Adrenal gland (tissue), 9 donors: ENCODE measurements at regions not wholly inside any gene's neighbourhood (a gene's known extent, or its start where the extent isn't known, plus 50 kb on each side); places are given as distances from the start of the nearest gene placed in this dataset.

ENCODE experiments used
- DNase-seq, 7 donors: peaks; one replicate each; pipeline ENCODE4 v3.0.0-alpha.2; 2019 to 2020
- H3K27ac ChIP-seq, 5 donors: fragments of 200-600 bp; sonication (generic) in 4 of 5; 1 replicate in 3 of 5; 2 replicates in 2 of 5; pipeline versions ENCODE4 v1.5.1 to v1.8.0; 2016 to 2020; ENCODE audit warnings: mild to moderate bottlenecking in 1 of 5
- H3K27me3 ChIP-seq: fragments of 200-600 bp; 2 replicates; pipeline ENCODE4 v1.8.0; 2021
- H3K36me3 ChIP-seq, 2 donors: fragments of 200-600 bp; replicated peaks in 1 of 2; 1 replicate in 1 of 2; 2 replicates in 1 of 2; pipeline versions ENCODE4 v1.5.1 to v1.8.0; 2018 to 2022
- H3K4me1 ChIP-seq, 2 donors: fragments of 200-600 bp; replicated peaks in 1 of 2; 1 replicate in 1 of 2; 2 replicates in 1 of 2; pipeline versions ENCODE4 v1.5.1 to v1.8.0; 2018 to 2021
- H3K4me3 ChIP-seq, 4 donors: fragments of 200-600 bp; sonication (generic) in 3 of 4; one replicate each; pipeline ENCODE4 v1.5.1; 2016 to 2018
- H3K9me3 ChIP-seq, 3 donors: fragments of 200-600 bp; sonication (generic) in 1 of 3; replicated peaks in 1 of 3; 1 replicate in 2 of 3; 2 replicates in 1 of 3; pipeline versions ENCODE4 v1.5.1 to v1.8.0; 2016 to 2021
- POLR2A ChIP-seq, 2 donors: fragments of 450-650 bp; IDR thresholded peaks; one replicate each; pipeline ENCODE4 v1.6.1; 2017; ENCODE audit warnings: antibody characterized with exemption in 2 of 2, mild to moderate bottlenecking in 2 of 2, moderate library complexity in 1 of 2
- WGBS, 4 donors: extraction: QIAGEN DNeasy Blood & Tissue Kit in 2 of 4; methylation state at CpG; one replicate each; pipeline versions ENCODE4 v1.1.5 to v1.1.7; 2013 to 2017; 5-methylcytosine and 5-hydroxymethylcytosine counted together
- intact Hi-C, 2 donors: fragments of 100-400 bp; cut with DNase I; formaldehyde crosslinking; loops; one replicate each; pipeline versions ENCODE4 v1.14.1 to v1.15.0; 2022 to 2023
- TF ChIP-seq, protein P1 (sequence below), 6 experiments: fragments of 450-650 bp in 4 of 6; fragments of 200-600 bp in 2 of 6; sonication (generic) in 1 of 6; IDR thresholded peaks; 1 replicate in 5 of 6; 2 replicates in 1 of 6; pipeline versions ENCODE4 v1.5.1 to v1.8.0; 2016 to 2021; ENCODE audit warnings: antibody characterized with exemption in 6 of 6, mild to moderate bottlenecking in 2 of 6, moderate library complexity in 1 of 6
- donor health status: healthy with polysubstance abuse.
- donor health status: Bipolar disorder and iron deficiency.
- donor health status: DM: yes; HTN: yes; CAD: no.
- donor health status: DM: no; HTN: no; CAD: no.
- donor health status: DM: no; HTN: no; CAD: no.

DNA sequence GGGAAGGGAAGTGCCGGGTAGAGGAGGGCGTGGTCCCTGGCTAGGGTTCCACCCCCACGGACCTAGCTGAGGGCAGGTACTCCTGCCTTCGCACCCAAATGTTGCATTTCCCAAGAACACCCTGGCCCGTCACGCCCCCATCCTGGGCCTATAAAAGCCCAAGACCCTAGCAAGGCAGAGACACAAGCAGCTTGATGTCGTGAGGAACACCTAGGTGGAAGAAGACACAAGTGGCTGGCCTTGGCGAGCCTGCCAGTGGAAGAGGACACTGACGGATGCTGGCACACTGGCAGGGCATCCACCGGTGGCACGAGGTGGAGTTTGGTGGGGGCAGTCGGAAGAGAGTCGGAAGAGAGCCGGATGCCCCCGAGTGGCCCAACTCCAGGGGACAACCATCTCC is 244.8 kb upstream of the CTSO start:
- Histone ChIP-seq H3K4me3 (no peak overlapping the region), H3K27me3 (no peaks in the 10 kb centered on the region), H3K27ac (no peak overlapping the region), H3K4me1 (no peaks in the 10 kb centered on the region), H3K9me3 (no peaks in the 10 kb centered on the region), H3K36me3 (no peaks in the 10 kb centered on the region)
- TF ChIP-seq, protein P1, sequence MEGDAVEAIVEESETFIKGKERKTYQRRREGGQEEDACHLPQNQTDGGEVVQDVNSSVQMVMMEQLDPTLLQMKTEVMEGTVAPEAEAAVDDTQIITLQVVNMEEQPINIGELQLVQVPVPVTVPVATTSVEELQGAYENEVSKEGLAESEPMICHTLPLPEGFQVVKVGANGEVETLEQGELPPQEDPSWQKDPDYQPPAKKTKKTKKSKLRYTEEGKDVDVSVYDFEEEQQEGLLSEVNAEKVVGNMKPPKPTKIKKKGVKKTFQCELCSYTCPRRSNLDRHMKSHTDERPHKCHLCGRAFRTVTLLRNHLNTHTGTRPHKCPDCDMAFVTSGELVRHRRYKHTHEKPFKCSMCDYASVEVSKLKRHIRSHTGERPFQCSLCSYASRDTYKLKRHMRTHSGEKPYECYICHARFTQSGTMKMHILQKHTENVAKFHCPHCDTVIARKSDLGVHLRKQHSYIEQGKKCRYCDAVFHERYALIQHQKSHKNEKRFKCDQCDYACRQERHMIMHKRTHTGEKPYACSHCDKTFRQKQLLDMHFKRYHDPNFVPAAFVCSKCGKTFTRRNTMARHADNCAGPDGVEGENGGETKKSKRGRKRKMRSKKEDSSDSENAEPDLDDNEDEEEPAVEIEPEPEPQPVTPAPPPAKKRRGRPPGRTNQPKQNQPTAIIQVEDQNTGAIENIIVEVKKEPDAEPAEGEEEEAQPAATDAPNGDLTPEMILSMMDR (IDR thresholded peaks at IDR 0.05) = no peak
- TF ChIP-seq POLR2A (IDR thresholded peaks at IDR 0.05) = no peak
- 85 to 88% (median 86%) methylated on average over 13 to 15 of the region's 15 CpGs for WGBS, 4 donors
- intact Hi-C loops = no loop called here
- DNase-seq = no peak

GRCh38 chr4:156197216-156197615 is 243.6 kb upstream of the CTSO start:
- intact Hi-C loops = no loop called here
- H3K27ac ChIP-seq = no peak overlapping the region
- no peak for DNase-seq
- no peaks in the 10 kb centered on the region for H3K4me1 ChIP-seq
- TF ChIP-seq POLR2A (IDR thresholded peaks at IDR 0.05) = no peak
- TF ChIP-seq, protein P1 (IDR thresholded peaks at IDR 0.05) = no peak
- 79 to 83% (median 80%) methylated on average over 8 of the region's 8 CpGs for WGBS, 4 donors
- H3K4me3 ChIP-seq = no peak overlapping the region
- H3K36me3 ChIP-seq = no peaks in the 10 kb centered on the region
- H3K27me3 ChIP-seq = no peaks in the 10 kb centered on the region
- no peaks in the 10 kb centered on the region for H3K9me3 ChIP-seq

DNA sequence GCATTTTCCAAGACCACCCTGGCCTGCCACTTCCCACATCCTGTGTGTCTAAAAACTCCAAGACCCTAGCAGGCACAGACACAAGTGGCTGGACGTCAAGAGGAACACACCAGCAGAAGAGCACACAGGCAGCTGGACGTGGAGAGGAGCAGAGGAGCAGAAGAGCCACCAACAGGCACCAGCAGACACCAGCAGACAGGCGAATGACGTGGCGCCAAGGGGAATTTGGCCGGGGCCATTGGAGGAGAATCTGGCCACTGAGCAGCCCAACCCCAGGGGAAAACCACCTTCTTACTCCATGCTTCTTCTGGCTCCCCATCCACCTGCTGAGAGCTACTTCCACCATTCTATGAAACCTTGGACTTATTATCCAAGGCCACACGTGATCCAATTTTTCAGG is 243.1 kb upstream of the CTSO start:
- Histone ChIP-seq H3K36me3 (no peaks in the 10 kb centered on the region), H3K9me3 (no peaks in the 10 kb centered on the region), H3K4me3 (no peak overlapping the region), H3K27me3 (no peaks in the 10 kb centered on the region), H3K27ac (no peak overlapping the region), H3K4me1 (no peaks in the 10 kb centered on the region)
- intact Hi-C loops = no loop called here
- DNase-seq = no peak
- WGBS, 4 donors = 79 to 87% (median 82%) methylated on average over 7 of the region's 7 CpGs
- TF ChIP-seq POLR2A (IDR thresholded peaks at IDR 0.05) = no peak
- TF ChIP-seq, protein P1 (IDR thresholded peaks at IDR 0.05) = no peak

DNA sequence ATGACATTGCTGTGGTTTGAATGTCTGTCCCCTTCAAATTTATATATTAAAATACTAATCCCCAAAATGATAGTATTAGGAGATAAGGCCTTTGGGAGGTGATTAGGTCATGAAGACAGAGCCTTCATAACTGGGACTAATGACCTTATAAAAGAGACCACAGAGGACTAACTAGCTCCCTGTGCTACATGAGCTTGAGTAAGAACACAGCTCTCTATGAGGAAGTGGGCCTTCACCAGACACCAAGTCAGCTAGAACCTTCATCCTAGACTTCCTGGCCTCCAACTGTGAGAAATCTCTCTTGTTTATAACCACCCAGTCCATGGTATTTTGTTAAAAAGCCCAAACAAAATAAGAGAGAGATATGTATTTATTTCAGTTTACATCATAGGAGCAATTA is 242.2 kb upstream of the CTSO start:
- no peaks in the 10 kb centered on the region for H3K4me1 ChIP-seq
- no peak overlapping the region for H3K27ac ChIP-seq
- no peaks in the 10 kb centered on the region for H3K36me3 ChIP-seq
- TF ChIP-seq, protein P1 (IDR thresholded peaks at IDR 0.05) = no peak
- TF ChIP-seq POLR2A (IDR thresholded peaks at IDR 0.05) = no peak
- DNase-seq = no peak
- no peaks in the 10 kb centered on the region for H3K9me3 ChIP-seq
- H3K4me3 ChIP-seq = no peak overlapping the region
- intact Hi-C loops = no loop called here
- H3K27me3 ChIP-seq = no peaks in the 10 kb centered on the region
